ENCODE measurements at regions not wholly inside any gene's neighbourhood (a gene's known extent, or its start where the extent isn't known, plus 50 kb on each side); places are given as distances from the start of the nearest gene placed in this dataset.

- no peak overlapping the region for H3K27ac Mint-ChIP-seq (ENCODE audit: unreplicated experiment)
These were observed 50.9 kb upstream of the C4orf54 start for GRCh38 chr4:99708551-99708950.

More at GRCh38 chr4:99708551-99708950, 50.9 kb upstream of the C4orf54 start:
- no peak overlapping the region for H3K4me3 Mint-ChIP-seq
- no peaks in the 10 kb centered on the region for H3K36me3 Mint-ChIP-seq (ENCODE audit: low read depth)
- TF ChIP-seq, protein P1, sequence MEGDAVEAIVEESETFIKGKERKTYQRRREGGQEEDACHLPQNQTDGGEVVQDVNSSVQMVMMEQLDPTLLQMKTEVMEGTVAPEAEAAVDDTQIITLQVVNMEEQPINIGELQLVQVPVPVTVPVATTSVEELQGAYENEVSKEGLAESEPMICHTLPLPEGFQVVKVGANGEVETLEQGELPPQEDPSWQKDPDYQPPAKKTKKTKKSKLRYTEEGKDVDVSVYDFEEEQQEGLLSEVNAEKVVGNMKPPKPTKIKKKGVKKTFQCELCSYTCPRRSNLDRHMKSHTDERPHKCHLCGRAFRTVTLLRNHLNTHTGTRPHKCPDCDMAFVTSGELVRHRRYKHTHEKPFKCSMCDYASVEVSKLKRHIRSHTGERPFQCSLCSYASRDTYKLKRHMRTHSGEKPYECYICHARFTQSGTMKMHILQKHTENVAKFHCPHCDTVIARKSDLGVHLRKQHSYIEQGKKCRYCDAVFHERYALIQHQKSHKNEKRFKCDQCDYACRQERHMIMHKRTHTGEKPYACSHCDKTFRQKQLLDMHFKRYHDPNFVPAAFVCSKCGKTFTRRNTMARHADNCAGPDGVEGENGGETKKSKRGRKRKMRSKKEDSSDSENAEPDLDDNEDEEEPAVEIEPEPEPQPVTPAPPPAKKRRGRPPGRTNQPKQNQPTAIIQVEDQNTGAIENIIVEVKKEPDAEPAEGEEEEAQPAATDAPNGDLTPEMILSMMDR (conservative IDR thresholded peaks at IDR 0.05) = no peak
- DNase-seq (ENCODE audit: low read depth, low spot score) = no peak
- H3K27me3 Mint-ChIP-seq (ENCODE audit: low read depth) = no peaks in the 10 kb centered on the region
- peaks cover 5% of the 10 kb centered on the region for H3K9me3 Mint-ChIP-seq
- H3K4me1 Mint-ChIP-seq = no peaks in the 10 kb centered on the region
